CD14-positive monocyte (primary cell): ENCODE measurements at regions not wholly inside any gene's neighbourhood (a gene's known extent, or its start where the extent isn't known, plus 50 kb on each side); places are given as distances from the start of the nearest gene placed in this dataset.
"Not testable (repeated sequence)": the region's sequence is repeated elsewhere in the genome, so short reads cannot be mapped to it uniquely, and the experiment has no call there.

ENCODE experiments used
- DNase-seq, 3 donors: peaks; one replicate each; pipeline ENCODE4 v3.0.0-alpha.2; 2011 to 2022
- H2AFZ ChIP-seq: 2 replicates; pipeline ENCODE4 v1.6.0; 2012; ENCODE audit warnings: mild to moderate bottlenecking, low read depth, low read length, inconsistent platforms; ENCODE audit not compliant: insufficient read depth, poor library complexity, severe bottlenecking
- H3K27ac ChIP-seq, 2 donors: 1 replicate in 1 of 2; 2 replicates in 1 of 2; pipeline ENCODE4 v1.5.1; 2012 to 2013; ENCODE audit warnings: low read length in 2 of 2, control low read depth in 1 of 2, inconsistent platforms in 1 of 2, low read depth in 1 of 2, mild to moderate bottlenecking in 1 of 2
- H3K27me3 ChIP-seq, 2 donors: one replicate each; pipeline versions ENCODE4 v1.6.0 to v1.6.1; 2011 to 2013; ENCODE audit warnings: low read length in 2 of 2; ENCODE audit not compliant: control insufficient read depth in 2 of 2, insufficient read depth in 2 of 2
- H3K36me3 ChIP-seq, 2 donors: replicated peaks in 1 of 2; 1 replicate in 1 of 2; 2 replicates in 1 of 2; pipeline versions ENCODE4 v1.5.1 to v1.6.1; 2012 to 2013; ENCODE audit warnings: low read length in 2 of 2, control low read depth in 1 of 2, inconsistent platforms in 1 of 2, mild to moderate bottlenecking in 1 of 2; ENCODE audit not compliant: insufficient read depth in 2 of 2, control insufficient read depth in 1 of 2
- H3K4me1 ChIP-seq, 2 donors: 1 replicate in 1 of 2; 2 replicates in 1 of 2; pipeline versions ENCODE4 v1.5.1 to v1.6.1; 2012 to 2013; ENCODE audit warnings: low read length in 2 of 2, control low read depth in 1 of 2, inconsistent platforms in 1 of 2, mild to moderate bottlenecking in 1 of 2, moderate library complexity in 1 of 2; ENCODE audit not compliant: insufficient read depth in 2 of 2, control insufficient read depth in 1 of 2
- H3K4me2 ChIP-seq: replicated peaks from 2 replicates; pipeline ENCODE3; 2012; ENCODE audit warnings: low read length, moderate library complexity, mild to moderate bottlenecking; ENCODE audit not compliant: poor library complexity, severe bottlenecking; ENCODE audit errors: extremely low read depth
- H3K4me3 ChIP-seq, 3 experiments: fragments of 200-600 bp in 1 of 3; sonication (generic) in 1 of 3; replicated peaks in 1 of 3; 1 replicate in 2 of 3; 2 replicates in 1 of 3; pipeline ENCODE4 v1.5.1; 2011 to 2013; ENCODE audit warnings: low read length in 3 of 3, mild to moderate bottlenecking in 3 of 3, control low read depth in 2 of 3, low read depth in 2 of 3, inconsistent platforms in 1 of 3, moderate library complexity in 1 of 3
- H3K79me2 ChIP-seq: 2 replicates; pipeline ENCODE4 v1.6.0; 2012; ENCODE audit warnings: mild to moderate bottlenecking, control low read depth, inconsistent platforms, low read length, moderate library complexity; ENCODE audit not compliant: insufficient read depth
- H3K9ac ChIP-seq: 2 replicates; pipeline ENCODE4 v1.6.0; 2017; ENCODE audit warnings: low read length, mild to moderate bottlenecking; ENCODE audit not compliant: insufficient read depth, poor library complexity, severe bottlenecking
- H3K9me3 ChIP-seq, 2 donors: replicated peaks in 1 of 2; 1 replicate in 1 of 2; 2 replicates in 1 of 2; pipeline versions ENCODE4 v1.5.1 to v1.6.1; 2012 to 2013; ENCODE audit warnings: low read length in 2 of 2, control low read depth in 1 of 2; ENCODE audit not compliant: control insufficient read depth in 1 of 2, insufficient read depth in 1 of 2
- H4K20me1 ChIP-seq: 2 replicates; pipeline ENCODE4 v1.6.0; 2012; ENCODE audit warnings: mild to moderate bottlenecking, low read length, control low read depth, moderate library complexity; ENCODE audit not compliant: insufficient read depth
- H3K27ac Mint-ChIP-seq, 7 donors: one replicate each; pipeline ENCODE4 v1.8.0; 2020; ENCODE audit warnings: mild to moderate bottlenecking in 7 of 7, mixed read lengths in 7 of 7, moderate library complexity in 6 of 7, inconsistent platforms in 2 of 7
- H3K27me3 Mint-ChIP-seq, 3 donors: one replicate each; pipeline ENCODE4 v1.8.0; 2021 to 2022; ENCODE audit warnings: low read depth in 3 of 3, mild to moderate bottlenecking in 3 of 3, mixed read lengths in 3 of 3, moderate library complexity in 3 of 3, inconsistent platforms in 1 of 3
- H3K36me3 Mint-ChIP-seq, 2 donors: one replicate each; pipeline ENCODE4 v1.8.0; 2020; ENCODE audit warnings: mixed read lengths in 2 of 2, inconsistent platforms in 1 of 2, mild to moderate bottlenecking in 1 of 2
- H3K4me1 Mint-ChIP-seq: one replicate; pipeline ENCODE4 v1.8.0; 2020; ENCODE audit warnings: mild to moderate bottlenecking, mixed read lengths
- H3K4me3 Mint-ChIP-seq, 2 donors: one replicate each; pipeline ENCODE4 v1.8.0; 2020; ENCODE audit warnings: mild to moderate bottlenecking in 2 of 2, mixed read lengths in 2 of 2, moderate library complexity in 1 of 2
- H3K9me3 Mint-ChIP-seq, 7 donors: one replicate each; pipeline ENCODE4 v1.8.0; 2020 to 2022; ENCODE audit warnings: mixed read lengths in 7 of 7, mild to moderate bottlenecking in 6 of 7, moderate library complexity in 6 of 7, inconsistent platforms in 2 of 7
- CTCF ChIP-seq: fragments of 200-600 bp; IDR thresholded peaks from one replicate; pipeline ENCODE4 v1.8.0; 2022; ENCODE audit warnings: antibody characterized with exemption, mild to moderate bottlenecking
- WGBS: methylation state at CpG from one replicate; pipeline ENCODE4 v1.1.5; 2013; ENCODE audit warnings: missing lambda C conversion rate; ENCODE audit not compliant: insufficient coverage; 5-methylcytosine and 5-hydroxymethylcytosine counted together
- intact Hi-C, 2 donors: fragments of 100-400 bp; cut with micrococcal nuclease; formaldehyde crosslinking; loops; one replicate each; pipeline versions ENCODE4 v1.15.0 to v1.15.1; 2023

GRCh38 chr15:77940381-77940947 lies 137.0 kb downstream of the TBC1D2B start:
- H3K9me3 Mint-ChIP-seq, result peaks cover 0 to 3% (median 0%) of the 10 kb centered on the region in 7 donors
- no peak overlapping the region for H3K9ac ChIP-seq
- no peaks in the 10 kb centered on the region for H3K79me2 ChIP-seq

GRCh38 chr15:77939851-77940250 lies 137.7 kb downstream of the TBC1D2B start:
- Histone ChIP-seq H3K4me2 (no peak overlapping the region), H2AFZ (no peak overlapping the region), H3K9ac (no peak overlapping the region), H3K4me3 (no peak overlapping the region), H3K4me1 (peaks cover 3 to 10% of the 10 kb centered on the region in 2 donors), H4K20me1 (no peaks in the 10 kb centered on the region), H3K27me3 (no peaks in the 10 kb centered on the region), H3K79me2 (no peaks in the 10 kb centered on the region), H3K27ac (no peak overlapping the region), H3K36me3 (no peaks in the 10 kb centered on the region), H3K9me3 (no peaks in the 10 kb centered on the region)
- peaks cover 0 to 3% (median 0%) of the 10 kb centered on the region in 7 donors for H3K9me3 Mint-ChIP-seq
- H3K27ac Mint-ChIP-seq, result no peak overlapping the region
- intact Hi-C loops, result no loop called here
- 96% methylated on average over 9 of the region's 12 CpGs for WGBS
- H3K36me3 Mint-ChIP-seq, result no peaks in the 10 kb centered on the region
- H3K4me1 Mint-ChIP-seq, result peaks cover 9% of the 10 kb centered on the region
- DNase-seq, result no peak
- no peak overlapping the region for H3K4me3 Mint-ChIP-seq
- no peak for TF ChIP-seq CTCF
- peaks cover 0 to 9% (median 0%) of the 10 kb centered on the region in 3 donors for H3K27me3 Mint-ChIP-seq

More at GRCh38 chr15:77940381-77940947, 137.0 kb downstream of the TBC1D2B start:
- no peak for DNase-seq
- Histone ChIP-seq H3K27ac (no peak overlapping the region), H3K4me1 (peaks cover 6 to 13% of the 10 kb centered on the region in 2 donors), H4K20me1 (no peaks in the 10 kb centered on the region), H3K4me3 (no peak overlapping the region), H3K27me3 (no peaks in the 10 kb centered on the region), H3K4me2 (no peak overlapping the region), H2AFZ (no peak overlapping the region), H3K36me3 (no peaks in the 10 kb centered on the region), H3K9me3 (no peaks in the 10 kb centered on the region)
- Mint-ChIP-seq H3K36me3 (no peaks in the 10 kb centered on the region), H3K27ac (no peak overlapping the region), H3K4me3 (no peak overlapping the region), H3K27me3 (peaks cover 0 to 9% (median 0%) of the 10 kb centered on the region in 3 donors), H3K4me1 (peaks cover 13% of the 10 kb centered on the region)
- intact Hi-C loops, result no loop called here
- WGBS, result 81% methylated on average over 6 of the region's 8 CpGs
- no peak for TF ChIP-seq CTCF

- H3K27ac ChIP-seq, H3K9me3 Mint-ChIP-seq, H3K4me1 ChIP-seq, H3K36me3 Mint-ChIP-seq, H3K4me2 ChIP-seq, H3K4me3 Mint-ChIP-seq, H3K9me3 ChIP-seq, H3K4me1 Mint-ChIP-seq, H3K27ac Mint-ChIP-seq, H3K9ac ChIP-seq, H3K79me2 ChIP-seq, intact Hi-C loops, H3K36me3 ChIP-seq, DNase-seq, H2AFZ ChIP-seq, H3K27me3 ChIP-seq, H4K20me1 ChIP-seq, H3K4me3 ChIP-seq, H3K27me3 Mint-ChIP-seq: not testable (repeated sequence)
- 46% methylated on average over 3 of the region's 4 CpGs for WGBS
Observed at GRCh38 chr15:77939026-77939425, 138.5 kb downstream of the TBC1D2B start.
